Peyer's patch (tissue), 4 donors: ENCODE measurements at regions not wholly inside any gene's neighbourhood (a gene's known extent, or its start where the extent isn't known, plus 50 kb on each side); places are given as distances from the start of the nearest gene placed in this dataset.

Experiments used
- DNase-seq, 3 donors: peaks; one replicate each; pipeline ENCODE4 v3.0.0-alpha.2; 2017 to 2019
- H3K27ac ChIP-seq, 4 donors: fragments of 200-600 bp; sonication (generic); one replicate each; pipeline ENCODE4 v1.5.1; 2016 to 2019
- H3K27me3 ChIP-seq, 2 donors: fragments of 200-600 bp; sonication (generic); one replicate each; pipeline ENCODE4 v1.5.1; 2019
- H3K36me3 ChIP-seq, 3 donors: fragments of 200-600 bp; sonication (generic); one replicate each; pipeline ENCODE4 v1.5.1; 2016 to 2019
- H3K4me1 ChIP-seq, 4 donors: fragments of 200-600 bp; sonication (generic); one replicate each; pipeline ENCODE4 v1.5.1; 2016 to 2019
- H3K4me3 ChIP-seq, 4 donors: fragments of 200-600 bp; sonication (generic); 1 replicate in 3 of 4; 2 replicates in 1 of 4; pipeline ENCODE4 v1.5.1; 2016 to 2019; ENCODE audit warnings: mild to moderate bottlenecking in 1 of 4
- H3K9me3 ChIP-seq, 4 donors: fragments of 200-600 bp; sonication (generic); one replicate each; pipeline ENCODE4 v1.5.1; 2016 to 2019; ENCODE audit warnings: mild to moderate bottlenecking in 1 of 4
- POLR2A ChIP-seq, 2 donors: fragments of 450-650 bp; IDR thresholded peaks; one replicate each; pipeline ENCODE4 v1.5.1; 2017; ENCODE audit warnings: antibody characterized with exemption in 2 of 2, mild to moderate bottlenecking in 2 of 2, moderate library complexity in 2 of 2
- TF ChIP-seq, protein P1 (sequence below), 6 experiments: fragments of 450-650 bp in 4 of 6; fragments of 200-600 bp in 2 of 6; sonication (generic) in 1 of 6; IDR thresholded peaks; one replicate each; pipeline ENCODE4 v1.5.1; 2017 to 2019; ENCODE audit warnings: antibody characterized with exemption in 6 of 6, mild to moderate bottlenecking in 3 of 6, moderate library complexity in 1 of 6

- no peak overlapping the region for H3K4me3 ChIP-seq
- no peak for DNase-seq
- no peak overlapping the region for H3K27ac ChIP-seq
- no peaks in the 10 kb centered on the region for H3K36me3 ChIP-seq
- no peaks in the 10 kb centered on the region for H3K9me3 ChIP-seq
- TF ChIP-seq, protein P1, sequence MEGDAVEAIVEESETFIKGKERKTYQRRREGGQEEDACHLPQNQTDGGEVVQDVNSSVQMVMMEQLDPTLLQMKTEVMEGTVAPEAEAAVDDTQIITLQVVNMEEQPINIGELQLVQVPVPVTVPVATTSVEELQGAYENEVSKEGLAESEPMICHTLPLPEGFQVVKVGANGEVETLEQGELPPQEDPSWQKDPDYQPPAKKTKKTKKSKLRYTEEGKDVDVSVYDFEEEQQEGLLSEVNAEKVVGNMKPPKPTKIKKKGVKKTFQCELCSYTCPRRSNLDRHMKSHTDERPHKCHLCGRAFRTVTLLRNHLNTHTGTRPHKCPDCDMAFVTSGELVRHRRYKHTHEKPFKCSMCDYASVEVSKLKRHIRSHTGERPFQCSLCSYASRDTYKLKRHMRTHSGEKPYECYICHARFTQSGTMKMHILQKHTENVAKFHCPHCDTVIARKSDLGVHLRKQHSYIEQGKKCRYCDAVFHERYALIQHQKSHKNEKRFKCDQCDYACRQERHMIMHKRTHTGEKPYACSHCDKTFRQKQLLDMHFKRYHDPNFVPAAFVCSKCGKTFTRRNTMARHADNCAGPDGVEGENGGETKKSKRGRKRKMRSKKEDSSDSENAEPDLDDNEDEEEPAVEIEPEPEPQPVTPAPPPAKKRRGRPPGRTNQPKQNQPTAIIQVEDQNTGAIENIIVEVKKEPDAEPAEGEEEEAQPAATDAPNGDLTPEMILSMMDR (IDR thresholded peaks at IDR 0.05): no peak
- TF ChIP-seq POLR2A (IDR thresholded peaks at IDR 0.05): no peak
- no peaks in the 10 kb centered on the region for H3K27me3 ChIP-seq
- no peaks in the 10 kb centered on the region for H3K4me1 ChIP-seq
These were observed 201.5 kb upstream of the ITGA4 start for GRCh38 chr2:181255651-181256050.

DNA sequence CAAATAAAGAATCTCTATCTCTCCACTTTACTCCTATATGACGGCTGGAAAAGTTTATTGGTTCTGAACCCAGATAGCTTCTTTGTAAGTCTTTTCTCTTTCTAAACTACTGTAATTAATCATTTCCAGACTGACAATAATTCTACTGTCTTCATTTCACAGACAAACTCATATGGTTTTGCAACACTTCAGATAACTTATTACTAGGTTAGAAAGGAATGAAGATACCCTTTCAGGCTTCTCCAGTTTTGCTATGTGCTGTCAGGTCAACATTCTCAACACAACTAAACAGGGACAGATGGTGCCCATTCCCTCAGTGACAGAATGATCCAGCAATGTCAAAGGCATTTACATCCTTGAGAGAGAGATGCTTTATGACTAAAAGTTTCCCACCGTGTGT lies 198.5 kb upstream of the ITGA4 start:
- H3K9me3 ChIP-seq: no peaks in the 10 kb centered on the region
- no peak overlapping the region for H3K27ac ChIP-seq
- H3K36me3 ChIP-seq: no peaks in the 10 kb centered on the region
- no peaks in the 10 kb centered on the region for H3K27me3 ChIP-seq
- no peak overlapping the region for H3K4me3 ChIP-seq
- TF ChIP-seq POLR2A (IDR thresholded peaks at IDR 0.05): no peak
- TF ChIP-seq, protein P1 (IDR thresholded peaks at IDR 0.05): no peak
- H3K4me1 ChIP-seq: no peaks in the 10 kb centered on the region
- no peak for DNase-seq

GRCh38 chr2:181262782-181263181 lies 194.4 kb upstream of the ITGA4 start:
- DNase-seq: no peak
- H3K36me3 ChIP-seq: no peaks in the 10 kb centered on the region
- no peaks in the 10 kb centered on the region for H3K27me3 ChIP-seq
- TF ChIP-seq POLR2A (IDR thresholded peaks at IDR 0.05): no peak
- TF ChIP-seq, protein P1 (IDR thresholded peaks at IDR 0.05): no peak
- H3K4me3 ChIP-seq: no peak overlapping the region
- H3K9me3 ChIP-seq: no peaks in the 10 kb centered on the region
- H3K4me1 ChIP-seq: no peaks in the 10 kb centered on the region
- no peak overlapping the region for H3K27ac ChIP-seq

GRCh38 chr2:181264001-181264400 lies 193.2 kb upstream of the ITGA4 start:
- no peaks in the 10 kb centered on the region for H3K4me1 ChIP-seq
- TF ChIP-seq, protein P1 (IDR thresholded peaks at IDR 0.05): no peak
- TF ChIP-seq POLR2A (IDR thresholded peaks at IDR 0.05): no peak
- H3K4me3 ChIP-seq: no peak overlapping the region
- H3K9me3 ChIP-seq: no peaks in the 10 kb centered on the region
- DNase-seq: no peak
- no peaks in the 10 kb centered on the region for H3K27me3 ChIP-seq
- H3K36me3 ChIP-seq: no peaks in the 10 kb centered on the region
- H3K27ac ChIP-seq: no peak overlapping the region

DNA sequence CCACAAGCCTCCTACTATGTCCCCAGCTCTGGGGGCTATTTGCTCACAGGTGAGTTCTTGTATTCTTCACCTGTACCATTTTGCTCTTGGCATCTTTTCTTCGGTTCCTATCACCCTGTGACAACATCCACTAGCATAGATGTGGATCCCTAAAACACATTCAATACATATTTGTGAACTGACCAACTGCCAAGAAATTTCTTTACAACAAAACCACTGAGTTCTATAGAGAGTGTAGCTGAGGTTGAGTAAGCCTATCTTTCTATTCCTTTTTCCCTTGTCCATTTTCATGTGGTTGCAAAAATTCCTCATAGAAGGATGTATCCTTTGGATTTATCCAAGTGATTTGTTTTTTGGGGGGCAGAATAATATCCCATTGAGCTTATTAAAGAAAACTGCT lies 192.7 kb upstream of the ITGA4 start:
- no peak overlapping the region for H3K27ac ChIP-seq
- H3K4me3 ChIP-seq: no peak overlapping the region
- H3K9me3 ChIP-seq: no peaks in the 10 kb centered on the region
- no peaks in the 10 kb centered on the region for H3K36me3 ChIP-seq
- DNase-seq: no peak
- no peaks in the 10 kb centered on the region for H3K27me3 ChIP-seq
- TF ChIP-seq, protein P1 (IDR thresholded peaks at IDR 0.05): no peak
- no peaks in the 10 kb centered on the region for H3K4me1 ChIP-seq

GRCh38 chr2:181266614-181267013 lies 190.6 kb upstream of the ITGA4 start:
- no peaks in the 10 kb centered on the region for H3K36me3 ChIP-seq
- no peak overlapping the region for H3K4me3 ChIP-seq
- TF ChIP-seq, protein P1 (IDR thresholded peaks at IDR 0.05): no peak
- TF ChIP-seq POLR2A (IDR thresholded peaks at IDR 0.05): no peak
- no peaks in the 10 kb centered on the region for H3K9me3 ChIP-seq
- H3K27me3 ChIP-seq: no peaks in the 10 kb centered on the region
- H3K4me1 ChIP-seq: no peaks in the 10 kb centered on the region
- DNase-seq: no peak
- H3K27ac ChIP-seq: no peak overlapping the region
